ENCODE measurements at regions not wholly inside any gene's neighbourhood (a gene's known extent, or its start where the extent isn't known, plus 50 kb on each side); places are given as distances from the start of the nearest gene placed in this dataset.

DNA sequence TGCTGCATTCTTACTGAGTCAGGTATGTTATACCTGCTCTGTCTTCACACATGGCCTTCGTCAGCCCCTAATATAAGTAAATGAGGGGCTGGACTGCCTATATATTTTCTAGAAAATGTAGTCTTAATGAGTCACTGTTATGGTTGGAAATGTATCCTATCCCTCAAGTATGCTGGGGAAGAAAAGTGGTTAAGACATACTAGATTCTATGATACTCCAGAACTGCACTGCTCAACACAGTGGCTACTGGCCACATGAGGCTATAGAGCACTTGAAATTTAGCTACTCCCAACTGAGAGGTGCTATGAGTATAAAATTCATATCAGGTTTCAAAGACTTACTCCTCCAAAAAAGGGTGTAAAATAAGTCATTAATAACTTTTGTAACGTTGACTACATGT lies 104.3 kb upstream of the STEAP1B start:
- no peak overlapping the region for H3K9ac ChIP-seq (ENCODE audit: low read length)
- H3K4me1 ChIP-seq (ENCODE audit: control insufficient read depth, insufficient read depth, low read length), result peaks cover 22% of the 10 kb centered on the region
- H3K27ac ChIP-seq (ENCODE audit: low read depth, low read length), result no peak overlapping the region
- H3K9me3 ChIP-seq (ENCODE audit: control insufficient read depth, insufficient read depth, low read depth, low read length), result no peaks in the 10 kb centered on the region
- H3K27me3 ChIP-seq (ENCODE audit: control insufficient read depth, insufficient read depth, low read length), result no peaks in the 10 kb centered on the region
- no peak overlapping the region for H3K4me3 ChIP-seq (ENCODE audit: low read depth, low read length)
- no peaks in the 10 kb centered on the region for H3K36me3 ChIP-seq (ENCODE audit: control insufficient read depth, insufficient read depth, low read length)

DNA sequence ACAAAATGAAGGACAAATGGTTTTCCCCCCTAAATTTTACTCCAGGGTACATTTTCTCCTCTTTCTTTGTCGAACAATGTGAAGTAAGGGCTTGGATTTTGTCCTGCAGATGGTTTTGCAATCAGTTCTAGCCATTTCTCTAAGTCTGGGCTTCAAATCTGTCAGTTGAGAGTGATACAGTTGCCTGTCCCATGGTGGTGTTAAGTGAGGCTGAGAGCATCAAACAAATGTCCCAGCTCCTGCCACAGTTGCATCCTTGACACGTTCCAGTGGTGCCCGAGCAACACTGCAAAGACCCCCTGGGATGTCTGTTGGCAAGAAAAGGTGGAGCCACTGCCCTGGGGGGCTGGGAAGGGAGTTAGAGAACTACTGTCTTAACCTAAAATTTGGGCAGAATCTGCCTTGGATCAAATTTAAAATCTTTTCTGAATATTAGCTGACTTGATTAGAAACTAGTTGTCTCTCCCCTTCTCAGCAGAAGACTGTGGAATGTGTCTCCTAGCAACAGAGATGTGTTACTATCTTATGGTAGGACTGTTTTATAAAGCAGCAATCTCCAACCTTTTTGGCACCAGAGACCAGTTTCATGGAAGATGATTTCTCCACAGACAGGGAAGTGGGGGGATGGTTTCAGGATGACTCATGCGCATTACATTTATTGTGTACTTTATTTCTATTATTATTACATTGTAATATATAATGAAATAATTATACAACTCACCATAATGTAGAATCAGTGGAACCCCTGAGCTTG lies 102.0 kb upstream of the STEAP1B start:
- Histone ChIP-seq H3K4me1 (ENCODE audit: control insufficient read depth, insufficient read depth, low read length) (peaks cover 22% of the 10 kb centered on the region), H3K9me3 (ENCODE audit: control insufficient read depth, insufficient read depth, low read depth, low read length) (no peaks in the 10 kb centered on the region), H3K27me3 (ENCODE audit: control insufficient read depth, insufficient read depth, low read length) (no peaks in the 10 kb centered on the region), H3K36me3 (ENCODE audit: control insufficient read depth, insufficient read depth, low read length) (no peaks in the 10 kb centered on the region), H3K4me3 (ENCODE audit: low read depth, low read length) (no peak overlapping the region), H3K9ac (ENCODE audit: low read length) (no peak overlapping the region), H3K27ac (ENCODE audit: low read depth, low read length) (no peak overlapping the region)

DNA sequence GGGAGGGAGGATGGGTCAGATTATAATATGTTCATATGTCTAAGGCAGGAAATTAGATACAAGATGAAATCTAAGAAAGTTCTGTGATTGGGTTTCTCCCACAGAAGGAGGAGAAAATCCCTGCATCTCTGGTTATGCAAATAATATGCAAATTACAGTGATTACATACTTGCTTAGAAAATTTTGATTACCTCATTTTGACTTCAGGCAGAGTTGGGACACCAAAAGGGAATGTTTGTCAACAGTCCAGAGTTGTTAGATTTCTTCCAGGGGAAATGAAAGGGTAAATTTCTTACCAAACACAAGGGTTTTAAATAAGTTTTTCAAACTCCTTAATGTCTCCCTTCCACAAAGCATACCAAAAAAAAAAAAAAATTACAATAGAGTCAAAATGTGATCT lies 101.4 kb upstream of the STEAP1B start:
- Histone ChIP-seq H3K9ac (ENCODE audit: low read length) (no peak overlapping the region), H3K36me3 (ENCODE audit: control insufficient read depth, insufficient read depth, low read length) (no peaks in the 10 kb centered on the region), H3K27me3 (ENCODE audit: control insufficient read depth, insufficient read depth, low read length) (no peaks in the 10 kb centered on the region), H3K4me1 (ENCODE audit: control insufficient read depth, insufficient read depth, low read length) (peaks cover 22% of the 10 kb centered on the region), H3K9me3 (ENCODE audit: control insufficient read depth, insufficient read depth, low read depth, low read length) (no peaks in the 10 kb centered on the region), H3K27ac (ENCODE audit: low read depth, low read length) (no peak overlapping the region), H3K4me3 (ENCODE audit: low read depth, low read length) (no peak overlapping the region)

DNA sequence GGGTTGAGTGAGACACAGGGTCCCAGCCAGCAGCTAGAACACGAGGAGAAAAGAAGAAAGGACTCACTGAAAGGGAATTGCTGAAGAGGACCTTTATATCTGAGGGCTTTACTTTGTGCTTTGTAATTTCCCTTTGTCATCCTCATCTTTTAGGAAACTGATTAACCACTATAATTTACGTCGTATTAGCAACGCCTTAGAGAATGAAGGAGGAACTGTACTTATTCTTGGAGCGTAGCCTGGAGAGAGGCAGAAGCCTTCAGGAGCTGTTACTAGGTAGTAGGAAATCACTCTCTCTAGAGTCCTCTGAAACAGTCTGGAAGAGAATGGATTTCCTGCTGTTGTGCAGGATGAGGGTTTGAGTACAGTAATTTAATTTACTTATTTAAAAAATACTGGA lies 101.0 kb upstream of the STEAP1B start:
- no peaks in the 10 kb centered on the region for H3K27me3 ChIP-seq (ENCODE audit: control insufficient read depth, insufficient read depth, low read length)
- no peaks in the 10 kb centered on the region for H3K36me3 ChIP-seq (ENCODE audit: control insufficient read depth, insufficient read depth, low read length)
- H3K9ac ChIP-seq (ENCODE audit: low read length), result no peak overlapping the region
- no peak overlapping the region for H3K4me3 ChIP-seq (ENCODE audit: low read depth, low read length)
- peaks cover 22% of the 10 kb centered on the region for H3K4me1 ChIP-seq (ENCODE audit: control insufficient read depth, insufficient read depth, low read length)
- peak overlapping the region; percentile 13; the same call in 1 of the 2 replicates for H3K27ac ChIP-seq (ENCODE audit: low read depth, low read length)
- H3K9me3 ChIP-seq (ENCODE audit: control insufficient read depth, insufficient read depth, low read depth, low read length), result no peaks in the 10 kb centered on the region

DNA sequence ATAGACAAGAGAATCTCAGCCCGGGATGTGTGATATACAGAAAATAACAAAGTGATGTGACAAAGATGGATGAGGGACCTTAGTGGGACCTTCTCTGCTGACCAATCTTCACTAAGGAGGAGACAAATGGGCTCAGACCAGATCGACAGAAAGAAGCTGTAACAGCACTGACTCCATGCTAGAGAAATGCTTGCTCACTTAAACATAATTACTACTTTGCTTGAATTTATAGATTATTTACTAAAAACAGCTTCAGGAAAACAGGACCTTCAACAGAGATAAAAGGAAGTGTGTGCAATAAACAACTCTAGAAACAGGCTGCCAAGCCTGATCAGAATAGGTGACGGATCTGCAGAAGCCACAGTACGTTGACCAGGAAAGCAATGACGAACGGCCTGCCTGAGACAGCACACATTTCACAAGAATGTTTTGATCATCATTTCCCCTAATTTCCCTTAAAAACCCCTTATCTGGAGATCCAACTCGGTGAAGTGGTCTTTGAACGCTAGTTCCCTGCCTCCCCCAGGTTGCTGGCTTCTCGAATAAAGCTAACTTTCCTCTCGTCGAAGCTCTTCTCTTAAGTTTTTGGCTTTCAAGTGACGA lies 98.4 kb upstream of the STEAP1B start:
- no peak overlapping the region for H3K4me3 ChIP-seq (ENCODE audit: low read depth, low read length)
- peaks cover under 1% of the 10 kb centered on the region; the same call in 1 of the 2 replicates for H3K9me3 ChIP-seq (ENCODE audit: control insufficient read depth, insufficient read depth, low read depth, low read length)
- no peaks in the 10 kb centered on the region for H3K27me3 ChIP-seq (ENCODE audit: control insufficient read depth, insufficient read depth, low read length)
- H3K27ac ChIP-seq (ENCODE audit: low read depth, low read length), result no peak overlapping the region
- H3K36me3 ChIP-seq (ENCODE audit: control insufficient read depth, insufficient read depth, low read length), result peaks cover 7% of the 10 kb centered on the region; the same call in 1 of the 2 replicates
- H3K4me1 ChIP-seq (ENCODE audit: control insufficient read depth, insufficient read depth, low read length), result peaks cover 22% of the 10 kb centered on the region
- H3K9ac ChIP-seq (ENCODE audit: low read length), result no peak overlapping the region

DNA sequence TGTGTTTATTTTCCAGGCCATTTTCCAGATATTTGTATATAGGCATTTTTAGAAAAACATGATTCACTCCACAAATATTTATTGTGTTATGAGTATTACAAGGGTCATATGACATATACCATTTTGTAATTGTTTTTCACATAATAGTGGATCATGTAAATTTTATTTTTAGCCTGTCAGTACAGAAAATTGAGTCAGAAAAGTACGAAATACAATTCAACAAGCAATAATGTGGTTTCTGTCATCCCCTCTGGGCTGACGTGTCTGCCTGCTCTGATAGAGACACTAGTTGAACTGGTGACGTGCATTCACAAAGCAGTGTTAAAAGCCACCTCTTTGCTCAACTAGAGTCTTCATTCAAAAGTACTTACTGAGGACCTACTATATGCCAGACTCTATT lies 97.9 kb upstream of the STEAP1B start:
- H3K36me3 ChIP-seq (ENCODE audit: control insufficient read depth, insufficient read depth, low read length), result peaks cover 7% of the 10 kb centered on the region; the same call in 1 of the 2 replicates
- H3K27me3 ChIP-seq (ENCODE audit: control insufficient read depth, insufficient read depth, low read length), result no peaks in the 10 kb centered on the region
- peaks cover 2% of the 10 kb centered on the region; the same call in 1 of the 2 replicates for H3K9me3 ChIP-seq (ENCODE audit: control insufficient read depth, insufficient read depth, low read depth, low read length)
- H3K9ac ChIP-seq (ENCODE audit: low read length), result no peak overlapping the region
- no peak overlapping the region for H3K27ac ChIP-seq (ENCODE audit: low read depth, low read length)
- no peak overlapping the region for H3K4me3 ChIP-seq (ENCODE audit: low read depth, low read length)
- H3K4me1 ChIP-seq (ENCODE audit: control insufficient read depth, insufficient read depth, low read length), result peaks cover 20% of the 10 kb centered on the region

DNA sequence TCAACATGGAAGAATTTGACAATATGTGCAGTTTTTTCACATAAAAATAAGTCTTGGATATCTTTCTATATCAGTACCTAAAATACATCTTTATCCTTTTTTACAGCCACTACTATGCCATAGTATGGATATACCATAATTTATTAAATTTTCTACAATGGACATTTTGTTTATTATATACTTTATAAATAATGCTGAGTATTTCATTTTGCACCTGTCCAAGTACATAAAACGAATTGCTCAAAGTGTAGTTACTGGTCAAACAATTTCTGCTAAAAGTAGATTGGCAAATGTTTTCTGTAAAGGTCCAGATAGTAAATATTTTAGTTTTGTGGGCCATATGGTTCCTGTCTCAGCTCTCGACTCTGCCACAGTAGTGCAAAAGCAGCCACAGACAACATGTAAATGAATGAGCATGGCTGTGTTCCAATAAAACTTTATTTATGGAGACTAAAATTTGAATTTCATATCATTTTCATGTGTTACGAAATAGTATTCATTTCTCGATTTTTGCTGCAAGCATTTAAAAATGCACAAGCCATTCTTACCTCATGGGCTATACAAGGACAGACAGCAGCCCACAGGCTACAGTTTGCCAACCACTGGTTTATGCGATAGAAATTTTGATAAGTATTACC lies 96.9 kb upstream of the STEAP1B start:
- Histone ChIP-seq H3K27ac (ENCODE audit: low read depth, low read length) (no peak overlapping the region), H3K27me3 (ENCODE audit: control insufficient read depth, insufficient read depth, low read length) (no peaks in the 10 kb centered on the region), H3K36me3 (ENCODE audit: control insufficient read depth, insufficient read depth, low read length) (peaks cover 7% of the 10 kb centered on the region; the same call in 1 of the 2 replicates), H3K4me3 (ENCODE audit: low read depth, low read length) (no peak overlapping the region), H3K9ac (ENCODE audit: low read length) (no peak overlapping the region), H3K4me1 (ENCODE audit: control insufficient read depth, insufficient read depth, low read length) (peaks cover 14% of the 10 kb centered on the region), H3K9me3 (ENCODE audit: control insufficient read depth, insufficient read depth, low read depth, low read length) (peaks cover 2% of the 10 kb centered on the region; the same call in 1 of the 2 replicates)

DNA sequence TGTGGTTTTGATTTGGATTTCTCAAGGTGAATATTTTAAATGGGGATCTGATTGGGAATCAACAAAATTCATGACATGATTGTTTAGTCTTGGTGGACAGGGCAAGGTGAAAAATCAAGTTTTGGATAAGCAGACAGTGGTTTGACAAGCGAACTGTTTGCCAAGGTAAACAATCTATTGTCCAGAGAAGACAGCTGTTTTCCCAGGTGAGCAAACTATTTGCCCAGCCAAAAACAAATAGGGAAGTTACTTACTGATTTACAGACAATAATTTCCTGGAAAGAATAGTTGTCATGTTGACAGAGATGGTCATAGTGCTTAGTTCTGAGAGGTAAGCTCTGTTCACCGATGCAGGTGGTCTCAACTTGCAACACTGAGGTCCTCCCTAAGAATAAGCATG lies 94.0 kb upstream of the STEAP1B start:
- Histone ChIP-seq H3K9ac (ENCODE audit: low read length) (no peak overlapping the region), H3K4me1 (ENCODE audit: control insufficient read depth, insufficient read depth, low read length) (peaks cover 13% of the 10 kb centered on the region)

DNA sequence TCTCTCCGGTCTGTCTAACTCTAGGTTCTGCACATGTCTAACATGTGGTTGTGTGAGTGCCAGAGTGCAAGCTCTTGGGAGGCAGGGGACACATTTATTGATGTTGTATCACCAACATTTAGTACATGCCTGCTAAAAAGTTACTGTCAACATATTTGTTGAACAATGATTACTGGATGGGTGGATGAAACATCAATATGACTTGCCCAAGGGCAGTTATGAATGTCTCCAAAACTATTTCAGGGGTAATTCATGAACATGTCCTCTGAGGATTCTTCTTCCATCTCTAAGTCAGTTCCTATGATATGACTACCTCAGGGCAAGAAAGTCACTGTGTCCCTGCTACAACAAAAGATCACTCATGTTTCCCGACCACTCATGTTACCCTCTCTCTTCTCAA lies 91.3 kb upstream of the STEAP1B start:
- no peak overlapping the region for H3K27ac ChIP-seq (ENCODE audit: low read depth, low read length)
- H3K4me3 ChIP-seq (ENCODE audit: low read depth, low read length), result no peak overlapping the region
- peaks cover 31% of the 10 kb centered on the region for H3K4me1 ChIP-seq (ENCODE audit: control insufficient read depth, insufficient read depth, low read length)
- no peak overlapping the region for H3K9ac ChIP-seq (ENCODE audit: low read length)
- H3K27me3 ChIP-seq (ENCODE audit: control insufficient read depth, insufficient read depth, low read length), result no peaks in the 10 kb centered on the region
- peaks cover 7% of the 10 kb centered on the region; the same call in 1 of the 2 replicates for H3K36me3 ChIP-seq (ENCODE audit: control insufficient read depth, insufficient read depth, low read length)
- H3K9me3 ChIP-seq (ENCODE audit: control insufficient read depth, insufficient read depth, low read depth, low read length), result peaks cover 2% of the 10 kb centered on the region; the same call in 1 of the 2 replicates

More for the DNA sequence above, 94.0 kb upstream of the STEAP1B start:
- H3K9me3 ChIP-seq (ENCODE audit: control insufficient read depth, insufficient read depth, low read depth, low read length), result peaks cover 2% of the 10 kb centered on the region; the same call in 1 of the 2 replicates
- H3K27me3 ChIP-seq (ENCODE audit: control insufficient read depth, insufficient read depth, low read length), result no peaks in the 10 kb centered on the region
- peaks cover 7% of the 10 kb centered on the region; the same call in 1 of the 2 replicates for H3K36me3 ChIP-seq (ENCODE audit: control insufficient read depth, insufficient read depth, low read length)
- H3K27ac ChIP-seq (ENCODE audit: low read depth, low read length), result no peak overlapping the region
- no peak overlapping the region for H3K4me3 ChIP-seq (ENCODE audit: low read depth, low read length)

DNA sequence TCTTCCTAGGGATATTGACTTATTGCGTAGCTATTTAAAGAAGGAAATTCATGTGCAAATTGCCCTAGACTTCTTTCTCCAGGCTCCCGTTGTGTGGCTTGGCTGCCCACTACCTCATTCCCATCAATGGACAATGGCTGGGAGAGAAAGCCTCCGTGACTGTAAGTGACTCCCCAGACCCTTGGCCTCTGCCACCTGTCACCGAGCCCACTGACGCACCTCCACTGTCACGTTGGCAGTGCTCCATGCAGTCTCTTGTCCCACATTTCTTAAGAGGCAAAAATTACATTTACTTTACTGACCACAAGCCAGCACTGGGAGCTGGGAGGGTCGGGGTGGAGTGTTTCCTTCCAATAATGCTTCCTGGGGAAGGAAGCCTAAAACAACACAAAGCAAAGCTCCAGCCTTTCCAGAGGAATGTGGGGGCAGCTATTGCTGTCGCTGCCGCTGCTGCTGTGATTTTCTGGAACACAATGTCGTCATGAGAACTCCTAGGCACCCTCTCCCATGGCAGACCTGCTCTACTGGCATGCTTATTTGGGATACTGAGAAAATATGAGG lies 89.7 kb upstream of the STEAP1B start:
- no peak overlapping the region for H3K27ac ChIP-seq (ENCODE audit: low read depth, low read length)
- H3K9ac ChIP-seq (ENCODE audit: low read length), result no peak overlapping the region
- peaks cover 5% of the 10 kb centered on the region; the same call in 1 of the 2 replicates for H3K36me3 ChIP-seq (ENCODE audit: control insufficient read depth, insufficient read depth, low read length)
- H3K27me3 ChIP-seq (ENCODE audit: control insufficient read depth, insufficient read depth, low read length), result no peaks in the 10 kb centered on the region
- no peak overlapping the region for H3K4me3 ChIP-seq (ENCODE audit: low read depth, low read length)
- H3K4me1 ChIP-seq (ENCODE audit: control insufficient read depth, insufficient read depth, low read length), result peaks cover 33% of the 10 kb centered on the region
- peaks cover 2% of the 10 kb centered on the region; the same call in 1 of the 2 replicates for H3K9me3 ChIP-seq (ENCODE audit: control insufficient read depth, insufficient read depth, low read depth, low read length)
